ENCODE measurements at regions not wholly inside any gene's neighbourhood (a gene's known extent, or its start where the extent isn't known, plus 50 kb on each side); places are given as distances from the start of the nearest gene placed in this dataset.

- no peak for DNase-seq (ENCODE audit: low read depth in 3 of 3, low spot score in 2 of 3)
Measured at GRCh38 chr17:69995476-69995875, 79.5 kb upstream of the KCNJ16 start.

DNA sequence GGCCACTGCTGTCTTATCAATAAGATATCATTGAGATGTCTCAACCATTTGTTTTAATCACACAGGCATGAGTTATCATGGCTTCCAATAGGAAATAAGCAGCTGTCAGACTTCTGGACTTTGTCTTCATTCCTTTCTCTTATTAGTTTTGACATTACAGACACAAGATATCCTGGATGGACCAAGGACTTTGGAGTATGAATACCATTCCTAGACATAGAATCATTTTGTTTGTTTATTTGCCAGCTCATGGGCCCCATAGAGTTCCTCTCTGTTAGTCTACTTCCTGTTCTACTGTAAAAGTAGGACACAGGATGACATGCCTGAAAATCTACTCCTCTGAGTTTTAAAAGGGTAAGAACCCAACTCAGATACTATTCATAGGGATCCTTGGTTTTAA lies 77.7 kb upstream of the KCNJ16 start:
- DNase-seq (ENCODE audit: low read depth in 3 of 3, low spot score in 2 of 3), result no peak

DNA sequence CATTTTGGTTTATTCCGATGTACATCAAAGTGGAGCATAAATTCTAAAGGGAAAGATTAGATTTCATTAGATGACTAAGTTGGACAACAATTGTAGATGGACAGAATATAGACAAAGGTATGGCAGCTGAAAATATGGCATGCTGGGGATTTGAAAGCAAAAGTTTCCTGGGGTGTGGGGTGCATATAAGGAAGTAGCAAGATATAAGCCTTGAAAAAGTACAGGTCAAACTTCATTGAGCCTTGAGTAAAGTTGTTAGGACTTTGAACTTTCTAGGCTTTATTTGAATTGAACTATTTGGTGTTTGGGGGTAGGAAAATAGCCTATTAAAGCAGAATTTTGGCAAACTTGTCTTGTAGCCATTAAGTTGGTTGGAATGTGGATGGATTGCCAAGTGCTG lies 75.8 kb upstream of the KCNJ16 start:
- DNase-seq (ENCODE audit: low read depth in 3 of 3, low spot score in 2 of 3), result no peak

GRCh38 chr17:70006159-70006558 lies 68.9 kb upstream of the KCNJ16 start:
- DNase-seq (ENCODE audit: low read depth in 3 of 3, low spot score in 2 of 3), result no peak

GRCh38 chr17:70011750-70012149 lies 63.3 kb upstream of the KCNJ16 start:
- DNase-seq (ENCODE audit: low read depth in 3 of 3, low spot score in 2 of 3), result no peak

GRCh38 chr17:70013911-70014310 lies 61.1 kb upstream of the KCNJ16 start:
- no peak for DNase-seq (ENCODE audit: low read depth in 3 of 3, low spot score in 2 of 3)

DNA sequence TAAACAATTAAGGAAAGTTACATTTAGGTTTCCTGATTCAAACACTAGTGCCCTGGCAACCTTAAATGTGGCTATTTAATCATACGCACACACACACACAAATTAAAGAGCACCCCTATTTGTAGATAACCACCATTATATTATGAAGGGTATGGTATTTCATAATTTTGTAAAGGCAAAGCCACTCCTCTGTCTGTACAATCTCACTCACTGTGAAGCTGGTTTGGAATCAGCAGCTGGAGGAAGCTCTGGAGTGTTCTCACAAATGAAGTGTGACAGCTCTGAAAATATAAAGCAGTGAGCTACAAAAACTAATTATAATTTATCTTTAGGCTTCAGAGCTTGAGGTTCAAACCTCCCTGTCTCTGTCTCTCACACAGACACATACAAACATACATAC lies 57.9 kb upstream of the KCNJ16 start:
- DNase-seq (ENCODE audit: low read depth in 3 of 3, low spot score in 2 of 3), result no peak

- DNase-seq (ENCODE audit: low read depth in 3 of 3, low spot score in 2 of 3), result no peak
Measured at GRCh38 chr17:70017941-70018340, 57.1 kb upstream of the KCNJ16 start.

DNA sequence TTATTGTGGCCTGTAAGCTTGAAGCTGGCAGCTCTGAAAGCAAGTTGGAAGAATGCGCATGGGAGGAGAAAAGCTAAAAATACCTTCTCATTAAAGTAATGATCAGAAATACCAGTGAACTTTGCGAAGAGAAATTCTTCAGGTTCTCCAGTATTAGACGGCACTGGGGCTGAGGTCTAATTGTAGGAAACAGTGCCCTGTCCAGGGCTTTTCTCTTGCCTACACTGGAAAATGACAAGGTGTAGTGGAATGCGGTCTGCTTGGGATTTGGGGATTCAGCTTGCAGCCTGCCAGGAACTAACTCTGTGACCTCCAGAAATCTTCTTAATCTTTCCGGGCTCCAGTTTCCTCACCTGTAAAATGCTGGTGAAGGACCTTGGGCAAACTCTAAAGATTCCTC lies 53.3 kb upstream of the KCNJ16 start:
- no peak for DNase-seq (ENCODE audit: low read depth in 3 of 3, low spot score in 2 of 3)

- no peak for DNase-seq (ENCODE audit: low read depth in 3 of 3, low spot score in 2 of 3)
Measured at GRCh38 chr17:70022175-70022574, 52.9 kb upstream of the KCNJ16 start.

DNA sequence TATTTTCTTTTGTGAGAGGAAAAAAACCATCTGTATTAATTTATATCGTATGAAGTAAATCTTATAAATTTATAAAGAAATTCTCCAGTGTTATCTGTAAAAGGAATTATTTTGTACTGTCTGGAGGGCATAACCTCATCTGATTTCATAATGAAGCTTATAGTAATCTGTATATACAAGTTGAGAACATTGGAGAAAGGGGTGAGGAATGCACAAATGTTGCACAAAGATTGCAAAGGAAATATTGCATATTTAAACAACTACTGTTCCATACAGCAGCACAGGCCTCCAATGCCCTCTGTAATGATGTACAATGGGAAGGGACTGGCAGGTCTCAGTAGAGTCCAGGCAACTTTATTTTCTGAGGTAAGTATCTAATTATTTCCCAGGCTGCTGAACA lies 50.8 kb upstream of the KCNJ16 start:
- DNase-seq (ENCODE audit: low read depth in 3 of 3, low spot score in 2 of 3), result no peak
